ENCODE measurements at regions not wholly inside any gene's neighbourhood (a gene's known extent, or its start where the extent isn't known, plus 50 kb on each side); places are given as distances from the start of the nearest gene placed in this dataset.

GRCh38 chr21:38921511-38922251 is 116.0 kb downstream of the ETS2 start:
- Mint-ChIP-seq H3K4me1 (ENCODE audit: low read depth) (peaks cover 21% of the 10 kb centered on the region), H3K9me3 (ENCODE audit: low read depth) (no peaks in the 10 kb centered on the region), H3K27ac (no peak overlapping the region), H3K4me3 (ENCODE audit: low read depth) (no peak overlapping the region), H3K27me3 (no peaks in the 10 kb centered on the region), H3K36me3 (ENCODE audit: insufficient read depth) (no peaks in the 10 kb centered on the region)
- no peak for DNase-seq (ENCODE audit: low spot score, unreplicated experiment)
- TF ChIP-seq CTCF (IDR thresholded peaks at IDR 0.05; ENCODE audit: unreplicated experiment), result no peak

GRCh38 chr21:38920631-38921398 is 115.1 kb downstream of the ETS2 start:
- TF ChIP-seq CTCF (IDR thresholded peaks at IDR 0.05; ENCODE audit: unreplicated experiment), result no peak
- H3K9me3 Mint-ChIP-seq (ENCODE audit: low read depth), result no peaks in the 10 kb centered on the region
- no peak for DNase-seq (ENCODE audit: low spot score, unreplicated experiment)
- H3K27me3 Mint-ChIP-seq, result no peaks in the 10 kb centered on the region
- H3K4me1 Mint-ChIP-seq (ENCODE audit: low read depth), result peaks cover 26% of the 10 kb centered on the region
- H3K27ac Mint-ChIP-seq, result no peak overlapping the region
- H3K36me3 Mint-ChIP-seq (ENCODE audit: insufficient read depth), result no peaks in the 10 kb centered on the region
- no peak overlapping the region for H3K4me3 Mint-ChIP-seq (ENCODE audit: low read depth)

- no peak for TF ChIP-seq CTCF (IDR thresholded peaks at IDR 0.05; ENCODE audit: unreplicated experiment)
- no peak for DNase-seq (ENCODE audit: low spot score, unreplicated experiment)
- no peak overlapping the region for H3K4me3 Mint-ChIP-seq (ENCODE audit: low read depth)
- H3K27ac Mint-ChIP-seq, result peak overlapping the region; percentile 37
- no peaks in the 10 kb centered on the region for H3K36me3 Mint-ChIP-seq (ENCODE audit: insufficient read depth)
- no peaks in the 10 kb centered on the region for H3K27me3 Mint-ChIP-seq
- peaks cover 26% of the 10 kb centered on the region for H3K4me1 Mint-ChIP-seq (ENCODE audit: low read depth)
- H3K9me3 Mint-ChIP-seq (ENCODE audit: low read depth), result no peaks in the 10 kb centered on the region
Observed at GRCh38 chr21:38918607-38919346, 113.0 kb downstream of the ETS2 start.

- DNase-seq (ENCODE audit: low spot score, unreplicated experiment), result no peak
- no peak for TF ChIP-seq CTCF (IDR thresholded peaks at IDR 0.05; ENCODE audit: unreplicated experiment)
- peaks cover 30% of the 10 kb centered on the region for H3K4me1 Mint-ChIP-seq (ENCODE audit: low read depth)
- no peaks in the 10 kb centered on the region for H3K36me3 Mint-ChIP-seq (ENCODE audit: insufficient read depth)
- H3K27ac Mint-ChIP-seq, result peak overlapping the region; percentile 29
- H3K27me3 Mint-ChIP-seq, result no peaks in the 10 kb centered on the region
- H3K4me3 Mint-ChIP-seq (ENCODE audit: low read depth), result no peak overlapping the region
- H3K9me3 Mint-ChIP-seq (ENCODE audit: low read depth), result no peaks in the 10 kb centered on the region
Observed at GRCh38 chr21:38917043-38917774, 111.5 kb downstream of the ETS2 start.

Measured in progenitor cell of endocrine pancreas (in vitro differentiated cells).